Smooth muscle cell (in vitro differentiated cells): ENCODE measurements at regions not wholly inside any gene's neighbourhood (a gene's known extent, or its start where the extent isn't known, plus 50 kb on each side); places are given as distances from the start of the nearest gene placed in this dataset.
A peak's percentile ranks its signal among the peaks of the same experiment; 100 is the strongest.

Experiments
- DNase-seq: peaks from one replicate; lab custom pipeline; 2025; ENCODE audit not compliant: unreplicated experiment; lab: John Stamatoyannopoulos, UW
- H2AFZ ChIP-seq: fragments of 200-600 bp; sonication (generic); 2 replicates; pipeline ENCODE4 v1.6.0; 2016; ENCODE audit warnings: antibody characterized with exemption, low read depth, mild to moderate bottlenecking
- H3F3A ChIP-seq: fragments of 200-600 bp; sonication (generic); 2 replicates; pipeline ENCODE4 v1.6.0; 2017; ENCODE audit warnings: antibody characterized with exemption, low read depth
- H3K27ac ChIP-seq: fragments of 200-600 bp; sonication (generic); 2 replicates; pipeline ENCODE4 v1.5.1; 2016; ENCODE audit warnings: low read depth, mild to moderate bottlenecking
- H3K27me3 ChIP-seq: fragments of 200-600 bp; sonication (generic); 2 replicates; pipeline ENCODE4 v1.6.1; 2016; ENCODE audit warnings: low read depth, mild to moderate bottlenecking
- H3K36me3 ChIP-seq: fragments of 200-600 bp; sonication (generic); 2 replicates; pipeline ENCODE4 v1.5.1; 2016; ENCODE audit warnings: low read depth
- H3K4me1 ChIP-seq: fragments of 200-600 bp; sonication (generic); 2 replicates; pipeline ENCODE4 v1.5.1; 2016; ENCODE audit warnings: low read depth
- H3K4me2 ChIP-seq: fragments of 200-600 bp; sonication (generic); 2 replicates; pipeline ENCODE4 v1.6.0; 2016; ENCODE audit warnings: mild to moderate bottlenecking
- H3K4me3 ChIP-seq: fragments of 200-600 bp; sonication (generic); 2 replicates; pipeline ENCODE4 v1.5.1; 2016; ENCODE audit warnings: mild to moderate bottlenecking
- H3K79me2 ChIP-seq: fragments of 200-600 bp; sonication (generic); 2 replicates; pipeline ENCODE4 v1.6.0; 2016; ENCODE audit warnings: low read depth, mild to moderate bottlenecking
- H3K9ac ChIP-seq: fragments of 200-600 bp; sonication (generic); 2 replicates; pipeline ENCODE4 v1.6.0; 2016; ENCODE audit warnings: low read depth
- H3K9me3 ChIP-seq: fragments of 200-600 bp; sonication (generic); replicated peaks from 2 replicates; pipeline ENCODE4 v1.5.1; 2016; ENCODE audit warnings: low read depth
- H4K20me1 ChIP-seq: fragments of 200-600 bp; sonication (generic); 2 replicates; pipeline ENCODE4 v1.6.0; 2016; ENCODE audit warnings: low read depth
- WGBS: methylation state at CpG from one replicate; pipeline ENCODE4 v1.1.7; 2016; ENCODE audit warnings: low lambda C conversion rate; 5-methylcytosine and 5-hydroxymethylcytosine counted together
- TF ChIP-seq, protein P1 (sequence below): fragments of 200-600 bp; sonication (generic); IDR thresholded peaks from 2 replicates; pipeline ENCODE4 v1.5.1; 2017; ENCODE audit warnings: borderline replicate concordance, mild to moderate bottlenecking, antibody characterized with exemption; ENCODE audit not compliant: insufficient read depth, poor library complexity, severe bottlenecking

GRCh38 chr2:65804777-65805176, 372.4 kb upstream of the SPRED2 start:
- TF ChIP-seq, protein P1, sequence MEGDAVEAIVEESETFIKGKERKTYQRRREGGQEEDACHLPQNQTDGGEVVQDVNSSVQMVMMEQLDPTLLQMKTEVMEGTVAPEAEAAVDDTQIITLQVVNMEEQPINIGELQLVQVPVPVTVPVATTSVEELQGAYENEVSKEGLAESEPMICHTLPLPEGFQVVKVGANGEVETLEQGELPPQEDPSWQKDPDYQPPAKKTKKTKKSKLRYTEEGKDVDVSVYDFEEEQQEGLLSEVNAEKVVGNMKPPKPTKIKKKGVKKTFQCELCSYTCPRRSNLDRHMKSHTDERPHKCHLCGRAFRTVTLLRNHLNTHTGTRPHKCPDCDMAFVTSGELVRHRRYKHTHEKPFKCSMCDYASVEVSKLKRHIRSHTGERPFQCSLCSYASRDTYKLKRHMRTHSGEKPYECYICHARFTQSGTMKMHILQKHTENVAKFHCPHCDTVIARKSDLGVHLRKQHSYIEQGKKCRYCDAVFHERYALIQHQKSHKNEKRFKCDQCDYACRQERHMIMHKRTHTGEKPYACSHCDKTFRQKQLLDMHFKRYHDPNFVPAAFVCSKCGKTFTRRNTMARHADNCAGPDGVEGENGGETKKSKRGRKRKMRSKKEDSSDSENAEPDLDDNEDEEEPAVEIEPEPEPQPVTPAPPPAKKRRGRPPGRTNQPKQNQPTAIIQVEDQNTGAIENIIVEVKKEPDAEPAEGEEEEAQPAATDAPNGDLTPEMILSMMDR: no peak
- no peak overlapping the region for H3K4me3 ChIP-seq
- no peaks in the 10 kb centered on the region for H4K20me1 ChIP-seq
- no peak overlapping the region for H3K27ac ChIP-seq
- no peak overlapping the region for H3K4me2 ChIP-seq
- DNase-seq: no peak
- no peak overlapping the region for H2AFZ ChIP-seq
- 94% methylated on average over 3 of the region's 3 CpGs for WGBS
- H3F3A ChIP-seq: no peaks in the 10 kb centered on the region
- no peaks in the 10 kb centered on the region for H3K79me2 ChIP-seq
- H3K9ac ChIP-seq: no peak overlapping the region
- H3K27me3 ChIP-seq: no peaks in the 10 kb centered on the region
- H3K4me1 ChIP-seq: no peaks in the 10 kb centered on the region
- H3K36me3 ChIP-seq: no peaks in the 10 kb centered on the region
- H3K9me3 ChIP-seq: peaks cover 8% of the 10 kb centered on the region

- no peak overlapping the region for H2AFZ ChIP-seq
- no peaks in the 10 kb centered on the region for H3K36me3 ChIP-seq
- no peak for DNase-seq
- no peaks in the 10 kb centered on the region for H4K20me1 ChIP-seq
- H3K27ac ChIP-seq: no peak overlapping the region
- no peaks in the 10 kb centered on the region for H3K27me3 ChIP-seq
- 93% methylated on average over 6 of the region's 6 CpGs for WGBS
- no peak overlapping the region for H3K4me3 ChIP-seq
- H3K9me3 ChIP-seq: peaks cover 2% of the 10 kb centered on the region
- H3K9ac ChIP-seq: no peak overlapping the region
- TF ChIP-seq, protein P1: no peak
- H3F3A ChIP-seq: no peaks in the 10 kb centered on the region
- no peaks in the 10 kb centered on the region for H3K4me1 ChIP-seq
- H3K79me2 ChIP-seq: no peaks in the 10 kb centered on the region
- no peak overlapping the region for H3K4me2 ChIP-seq
Observed at GRCh38 chr2:65802298-65802942, 370.0 kb upstream of the SPRED2 start.

DNA sequence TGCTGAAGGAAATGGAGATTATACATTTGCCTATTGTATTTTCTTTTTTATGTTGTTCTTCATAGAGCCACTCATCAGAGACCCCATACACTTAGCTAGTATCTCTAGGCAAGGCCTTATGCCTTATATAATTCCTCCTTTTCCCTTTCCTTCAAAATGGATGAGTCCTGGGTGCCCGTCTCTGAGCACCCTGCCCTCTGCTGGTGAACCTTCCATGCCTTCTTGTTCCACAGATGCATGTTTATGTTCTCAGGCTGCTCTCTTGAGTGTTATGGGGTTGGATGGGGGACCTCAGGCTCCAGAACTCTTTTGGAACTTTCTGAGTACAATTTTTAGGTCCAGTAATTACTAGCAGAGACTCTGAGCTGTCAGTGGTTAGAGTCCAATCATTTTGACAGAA, 368.6 kb upstream of the SPRED2 start:
- H2AFZ ChIP-seq: no peak overlapping the region
- H3K27ac ChIP-seq: no peak overlapping the region
- H3K4me1 ChIP-seq: no peaks in the 10 kb centered on the region
- no peaks in the 10 kb centered on the region for H4K20me1 ChIP-seq
- no peaks in the 10 kb centered on the region for H3F3A ChIP-seq
- H3K9me3 ChIP-seq: no peaks in the 10 kb centered on the region
- no peak for DNase-seq
- H3K36me3 ChIP-seq: no peaks in the 10 kb centered on the region
- H3K27me3 ChIP-seq: no peaks in the 10 kb centered on the region
- TF ChIP-seq, protein P1: peak; percentile 15
- H3K4me2 ChIP-seq: no peak overlapping the region
- H3K79me2 ChIP-seq: no peaks in the 10 kb centered on the region
- no peak overlapping the region for H3K4me3 ChIP-seq
- 50% methylated on average over 1 of the region's 1 CpG for WGBS
- no peak overlapping the region for H3K9ac ChIP-seq
